ENCODE measurements at regions not wholly inside any gene's neighbourhood (a gene's known extent, or its start where the extent isn't known, plus 50 kb on each side); places are given as distances from the start of the nearest gene placed in this dataset.

- intact Hi-C loops (cut with micrococcal nuclease), result no loop called here
- Histone ChIP-seq H3K79me2 (ENCODE audit: low read length) (no peaks in the 10 kb centered on the region), H2AFZ (ENCODE audit: low read length) (no peak overlapping the region), H4K20me1 (ENCODE audit: low read length) (no peaks in the 10 kb centered on the region), H3K36me3 (ENCODE audit: low read depth, low read length) (no peaks in the 10 kb centered on the region), H3K9me2 (replicated peaks; ENCODE audit: low read length) (no peaks in the 10 kb centered on the region), H3K27me3 (ENCODE audit: low read length) (no peaks in the 10 kb centered on the region), H3K4me3 (ENCODE audit: low read length) (no peak overlapping the region), H3K4me1 (ENCODE audit: insufficient read depth, low read length) (no peaks in the 10 kb centered on the region), H3K27ac (ENCODE audit: low read length) (no peak overlapping the region), H3K9me3 (ENCODE audit: low read length) (0 out of 2 replicates have a peak, but pooled peaks cover 5% of the 10 kb centered on the region), H3K9ac (ENCODE audit: low read length) (no peak overlapping the region), H3F3A (ENCODE audit: low read length, unreplicated experiment) (no peaks in the 10 kb centered on the region), H3K4me2 (ENCODE audit: low read length) (no peak overlapping the region)
- POLR2A ChIA-PET (ENCODE audit: unreplicated experiment), result no interaction called here
- no TSS peak for BruUV-seq (replicated peaks)
- CTCF ChIA-PET, result no interaction called here
- DNase-seq (no peak), ATAC-seq (no peak)
- TF ChIP-seq CTCF (conservative IDR thresholded peaks at IDR 0.05; ENCODE audit: low read depth, low read length) (no peak), EZH2 (IDR thresholded peaks at IDR 0.05; ENCODE audit: low read length, unreplicated experiment) (no peak), EZH2phosphoT487 (IDR thresholded peaks at IDR 0.05; ENCODE audit: borderline replicate concordance, low read length) (no peak)
These were observed 116.9 kb upstream of the SMC2 start for GRCh38 chr9:103977163-103977562.

DNA sequence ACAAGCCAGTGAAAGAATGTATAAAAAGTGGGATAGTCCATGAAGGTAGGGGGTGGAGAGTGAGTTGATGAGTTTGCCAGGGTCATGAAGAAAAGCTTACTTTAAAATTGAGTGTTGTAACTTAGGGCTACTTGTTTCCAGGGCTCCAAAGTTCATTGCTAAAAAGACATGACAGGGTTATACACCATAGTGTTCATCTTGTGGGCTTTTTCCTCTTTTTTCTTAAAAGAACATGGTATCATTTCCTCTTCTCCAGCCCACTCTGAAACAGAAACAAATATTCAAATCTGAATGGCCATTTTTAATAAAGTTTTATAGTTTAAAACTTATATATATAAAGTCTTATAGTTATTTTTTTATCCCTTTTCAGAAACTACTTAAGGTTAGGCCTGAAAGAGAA is 115.7 kb upstream of the SMC2 start:
- H3K27me3 ChIP-seq (ENCODE audit: low read length), result no peaks in the 10 kb centered on the region
- no peak overlapping the region for H3K27ac ChIP-seq (ENCODE audit: low read length)
- ChIA-PET CTCF (no interaction called here), POLR2A (ENCODE audit: unreplicated experiment) (no interaction called here)
- no peaks in the 10 kb centered on the region for H3K9me2 ChIP-seq (replicated peaks; ENCODE audit: low read length)
- no peaks in the 10 kb centered on the region for H3K36me3 ChIP-seq (ENCODE audit: low read depth, low read length)
- no peaks in the 10 kb centered on the region for H3K4me1 ChIP-seq (ENCODE audit: insufficient read depth, low read length)
- H4K20me1 ChIP-seq (ENCODE audit: low read length), result no peaks in the 10 kb centered on the region
- H3K79me2 ChIP-seq (ENCODE audit: low read length), result no peaks in the 10 kb centered on the region
- H3K9ac ChIP-seq (ENCODE audit: low read length), result no peak overlapping the region
- H2AFZ ChIP-seq (ENCODE audit: low read length), result no peak overlapping the region
- 0 out of 2 replicates have a peak, but pooled peaks cover 5% of the 10 kb centered on the region for H3K9me3 ChIP-seq (ENCODE audit: low read length)
- TF ChIP-seq EZH2 (IDR thresholded peaks at IDR 0.05; ENCODE audit: low read length, unreplicated experiment) (no peak), CTCF (conservative IDR thresholded peaks at IDR 0.05; ENCODE audit: low read depth, low read length) (no peak), EZH2phosphoT487 (IDR thresholded peaks at IDR 0.05; ENCODE audit: borderline replicate concordance, low read length) (no peak)
- H3F3A ChIP-seq (ENCODE audit: low read length, unreplicated experiment), result no peaks in the 10 kb centered on the region
- BruUV-seq (replicated peaks), result no TSS peak
- intact Hi-C loops (cut with micrococcal nuclease), result no loop called here
- H3K4me2 ChIP-seq (ENCODE audit: low read length), result no peak overlapping the region
- H3K4me3 ChIP-seq (ENCODE audit: low read length), result no peak overlapping the region
- ATAC-seq, result no peak
- no peak for DNase-seq

GRCh38 chr9:103981912-103982311 is 112.2 kb upstream of the SMC2 start:
- Histone ChIP-seq H3K9me2 (replicated peaks; ENCODE audit: low read length) (no peaks in the 10 kb centered on the region), H3K79me2 (ENCODE audit: low read length) (no peaks in the 10 kb centered on the region), H3K9ac (ENCODE audit: low read length) (no peak overlapping the region), H3K4me3 (ENCODE audit: low read length) (no peak overlapping the region), H2AFZ (ENCODE audit: low read length) (no peak overlapping the region), H3K4me1 (ENCODE audit: insufficient read depth, low read length) (no peaks in the 10 kb centered on the region), H3K4me2 (ENCODE audit: low read length) (no peak overlapping the region), H3K27ac (ENCODE audit: low read length) (no peak overlapping the region), H3F3A (ENCODE audit: low read length, unreplicated experiment) (no peaks in the 10 kb centered on the region), H3K27me3 (ENCODE audit: low read length) (no peaks in the 10 kb centered on the region), H4K20me1 (ENCODE audit: low read length) (no peaks in the 10 kb centered on the region), H3K9me3 (ENCODE audit: low read length) (no peaks in the 10 kb centered on the region), H3K36me3 (ENCODE audit: low read depth, low read length) (no peaks in the 10 kb centered on the region)
- ChIA-PET POLR2A (ENCODE audit: unreplicated experiment) (no interaction called here), CTCF (no interaction called here)
- no TSS peak for BruUV-seq (replicated peaks)
- TF ChIP-seq CTCF (conservative IDR thresholded peaks at IDR 0.05; ENCODE audit: low read depth, low read length), result no peak
- ATAC-seq (no peak), DNase-seq (no peak)
- intact Hi-C loops (cut with micrococcal nuclease), result no loop called here
